ENCODE measurements at regions not wholly inside any gene's neighbourhood (a gene's known extent, or its start where the extent isn't known, plus 50 kb on each side); places are given as distances from the start of the nearest gene placed in this dataset.
A peak's percentile ranks its signal among the peaks of the same experiment; 100 is the strongest.
"Not testable (repeated sequence)": the region's sequence is repeated elsewhere in the genome, so short reads cannot be mapped to it uniquely, and the experiment has no call there.

- DNase-seq (ENCODE audit: low read depth in 1 of 2, low spot score in 1 of 2), result no peak
- no peak for TF ChIP-seq JUND (IDR thresholded peaks at IDR 0.05; ENCODE audit: low read depth)
- in situ Hi-C loops (cut with HindIII; ENCODE audit: low pct_unique_long_range_greater_than_20kb, low sequenced_read_pairs), result no loop called here
These were observed 1227.2 kb downstream of the JRKL start for GRCh38 chr11:97617031-97617430.

DNA sequence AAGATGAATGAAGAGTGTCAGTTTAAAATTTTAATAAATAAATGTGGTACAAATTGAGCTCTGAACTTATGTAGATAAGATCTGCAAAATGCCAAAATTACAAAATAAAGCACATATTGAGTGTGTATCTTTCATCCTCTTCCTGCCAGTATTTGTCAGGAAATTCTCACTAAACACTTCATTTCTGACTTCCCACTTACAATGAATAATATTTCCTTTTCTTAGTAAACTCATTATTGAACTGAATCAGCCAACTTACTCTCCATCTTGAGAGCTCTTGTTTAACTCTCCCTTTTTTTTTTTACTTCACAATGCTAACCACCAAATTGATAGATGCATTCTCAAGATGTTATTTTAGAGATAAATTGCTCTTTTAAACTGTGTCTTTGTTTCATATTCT is 1230.2 kb downstream of the JRKL start:
- in situ Hi-C loops (cut with HindIII; ENCODE audit: low pct_unique_long_range_greater_than_20kb, low sequenced_read_pairs), result no loop called here
- TF ChIP-seq JUND (IDR thresholded peaks at IDR 0.05; ENCODE audit: low read depth), result no peak
- no peak for DNase-seq (ENCODE audit: low read depth in 1 of 2, low spot score in 1 of 2)

DNA sequence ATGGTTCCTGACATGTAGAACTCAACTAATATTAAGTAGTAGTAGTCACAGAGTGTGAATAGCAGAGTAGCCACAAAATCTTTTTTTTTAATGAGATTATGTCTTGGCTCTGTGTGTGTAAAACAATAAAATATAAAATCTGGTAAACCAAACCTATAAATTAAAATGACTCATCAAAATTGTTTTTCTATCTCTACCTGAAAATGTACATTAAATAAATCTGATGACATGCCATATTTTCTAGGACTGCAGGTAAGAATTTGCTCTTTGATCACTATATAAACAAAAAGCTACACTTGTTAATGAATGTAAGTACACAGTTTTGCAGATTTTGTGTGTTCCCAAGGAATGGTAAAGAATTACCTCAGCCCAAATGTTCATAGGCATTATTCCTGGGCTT is 1231.5 kb downstream of the JRKL start:
- in situ Hi-C loops (cut with HindIII; ENCODE audit: low pct_unique_long_range_greater_than_20kb, low sequenced_read_pairs), result no loop called here
- DNase-seq (ENCODE audit: low read depth in 1 of 2, low spot score in 1 of 2), result no peak
- TF ChIP-seq JUND (IDR thresholded peaks at IDR 0.05; ENCODE audit: low read depth), result no peak

GRCh38 chr11:97622795-97623194 is 1233.0 kb downstream of the JRKL start:
- DNase-seq (ENCODE audit: low read depth in 1 of 2, low spot score in 1 of 2), result no peak
- in situ Hi-C loops (cut with HindIII; ENCODE audit: low pct_unique_long_range_greater_than_20kb, low sequenced_read_pairs), result no loop called here
- TF ChIP-seq JUND (IDR thresholded peaks at IDR 0.05; ENCODE audit: low read depth), result no peak

DNA sequence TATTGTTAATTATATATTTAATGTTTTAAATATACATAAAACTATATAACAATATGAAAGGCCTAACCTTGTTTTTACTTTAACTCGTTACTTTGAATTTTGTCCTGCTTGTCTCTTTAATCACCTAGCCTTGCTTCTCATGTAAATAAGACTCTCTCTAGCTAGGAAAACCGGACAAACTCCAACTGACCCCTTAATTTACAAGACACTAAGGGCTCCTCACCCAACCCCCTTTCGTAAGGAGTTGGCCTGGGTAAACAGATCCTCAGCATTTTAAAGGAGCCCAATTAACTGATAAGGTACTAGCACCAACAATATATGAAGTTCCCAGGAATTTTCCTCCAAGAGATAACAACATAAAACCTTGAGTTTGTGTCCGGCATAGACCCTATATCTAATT is 1246.9 kb downstream of the JRKL start:
- in situ Hi-C loops (cut with HindIII; ENCODE audit: low pct_unique_long_range_greater_than_20kb, low sequenced_read_pairs); DNase-seq (ENCODE audit: low read depth in 1 of 2, low spot score in 1 of 2): not testable (repeated sequence)

DNA sequence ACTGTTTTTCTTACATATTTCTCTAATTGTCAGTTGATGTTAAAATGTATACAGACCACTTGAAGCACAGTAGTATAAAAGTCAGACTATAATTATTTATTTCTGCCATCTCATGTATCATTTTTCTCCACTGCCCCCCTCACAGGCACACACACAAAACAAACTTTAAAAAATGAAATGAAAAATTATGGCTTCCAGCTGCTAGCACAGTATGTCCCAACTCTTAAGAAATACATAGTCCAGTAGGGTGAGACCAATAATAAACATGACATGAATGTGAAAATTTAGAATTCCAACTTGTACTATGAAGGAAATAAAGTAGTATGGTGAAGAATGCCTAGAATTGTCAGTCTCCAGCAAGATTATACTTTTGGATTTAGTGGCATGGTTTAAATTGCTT is 1247.9 kb downstream of the JRKL start:
- in situ Hi-C loops (cut with HindIII; ENCODE audit: low pct_unique_long_range_greater_than_20kb, low sequenced_read_pairs), result no loop called here
- no peak for DNase-seq (ENCODE audit: low read depth in 1 of 2, low spot score in 1 of 2)
- no peak for TF ChIP-seq JUND (IDR thresholded peaks at IDR 0.05; ENCODE audit: low read depth)

GRCh38 chr11:97638641-97639224 is 1248.9 kb downstream of the JRKL start:
- no peak for DNase-seq (ENCODE audit: low read depth in 1 of 2, low spot score in 1 of 2)
- in situ Hi-C loops (cut with HindIII; ENCODE audit: low pct_unique_long_range_greater_than_20kb, low sequenced_read_pairs), result no loop called here

DNA sequence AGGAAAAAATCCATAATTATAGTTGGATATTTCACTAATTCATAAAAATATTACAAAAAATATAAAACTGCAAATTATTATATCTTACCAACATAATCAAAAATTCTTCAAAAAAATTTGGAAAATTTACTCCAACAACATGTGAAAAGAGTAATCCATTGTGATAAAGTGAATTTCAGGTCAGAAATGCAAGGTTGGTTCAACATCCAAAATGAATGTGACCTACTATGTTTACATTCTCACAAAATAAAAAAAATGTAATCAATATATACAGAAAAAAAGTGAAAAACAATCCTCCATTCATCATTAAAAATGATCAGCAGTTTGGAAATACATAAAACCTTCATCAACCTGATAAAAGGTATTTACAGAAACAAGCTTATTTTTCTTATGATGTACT is 1252.2 kb downstream of the JRKL start:
- in situ Hi-C loops (cut with HindIII; ENCODE audit: low pct_unique_long_range_greater_than_20kb, low sequenced_read_pairs), result no loop called here
- no peak for TF ChIP-seq JUND (IDR thresholded peaks at IDR 0.05; ENCODE audit: low read depth)
- no peak for DNase-seq (ENCODE audit: low read depth in 1 of 2, low spot score in 1 of 2)

More at GRCh38 chr11:97638641-97639224, 1248.9 kb downstream of the JRKL start:
- TF ChIP-seq JUND (IDR thresholded peaks at IDR 0.05; ENCODE audit: low read depth), result no peak

DNA sequence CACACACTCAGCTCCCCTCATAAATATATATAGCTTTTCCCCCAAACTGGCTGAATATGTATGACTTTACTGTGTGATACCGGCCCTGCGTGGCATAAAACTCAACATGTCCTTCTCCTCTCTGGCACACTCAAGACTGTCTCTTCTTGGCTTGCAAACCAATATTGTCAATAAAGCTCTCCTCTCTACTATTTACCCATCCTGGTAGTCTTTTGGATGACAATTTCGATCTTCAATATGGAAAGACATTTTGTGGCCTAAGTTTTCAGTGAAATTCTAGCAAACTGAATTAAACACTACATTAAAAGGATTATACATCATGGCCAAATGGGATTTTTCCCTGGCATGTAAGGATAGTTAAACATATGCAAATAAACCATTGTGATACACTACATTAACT is 1255.9 kb downstream of the JRKL start:
- DNase-seq (ENCODE audit: low read depth in 1 of 2, low spot score in 1 of 2), result no peak
- no peak for TF ChIP-seq JUND (IDR thresholded peaks at IDR 0.05; ENCODE audit: low read depth)
- in situ Hi-C loops (cut with HindIII; ENCODE audit: low pct_unique_long_range_greater_than_20kb, low sequenced_read_pairs), result no loop called here

- in situ Hi-C loops (cut with HindIII; ENCODE audit: low pct_unique_long_range_greater_than_20kb, low sequenced_read_pairs), result no loop called here
- DNase-seq (ENCODE audit: low read depth in 1 of 2, low spot score in 1 of 2), result no peak
- TF ChIP-seq JUND (IDR thresholded peaks at IDR 0.05; ENCODE audit: low read depth), result no peak
These were observed 1266.5 kb downstream of the JRKL start for GRCh38 chr11:97656356-97656755.

DNA sequence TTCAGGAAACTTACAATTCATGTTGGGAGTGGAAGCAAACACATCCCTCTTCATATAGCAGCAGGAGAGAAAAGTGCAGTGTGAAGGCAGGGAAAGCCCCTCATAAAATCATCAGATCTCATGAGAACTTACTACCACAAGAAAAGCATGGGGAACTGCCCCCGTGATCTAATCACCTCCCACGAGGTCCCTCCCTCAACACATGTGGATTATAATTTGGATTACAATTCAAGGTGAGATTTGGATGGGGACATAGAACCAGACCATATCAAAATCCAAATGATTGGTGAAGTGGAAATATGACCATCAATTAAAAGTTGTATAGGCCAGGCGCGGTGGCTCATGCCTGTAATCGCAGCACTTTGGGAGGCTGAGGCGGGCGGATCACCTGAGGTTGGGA is 1268.0 kb downstream of the JRKL start:
- in situ Hi-C loops (cut with HindIII; ENCODE audit: low pct_unique_long_range_greater_than_20kb, low sequenced_read_pairs), result no loop called here
- no peak for DNase-seq (ENCODE audit: low read depth in 1 of 2, low spot score in 1 of 2)
- TF ChIP-seq JUND (IDR thresholded peaks at IDR 0.05; ENCODE audit: low read depth), result no peak

DNA sequence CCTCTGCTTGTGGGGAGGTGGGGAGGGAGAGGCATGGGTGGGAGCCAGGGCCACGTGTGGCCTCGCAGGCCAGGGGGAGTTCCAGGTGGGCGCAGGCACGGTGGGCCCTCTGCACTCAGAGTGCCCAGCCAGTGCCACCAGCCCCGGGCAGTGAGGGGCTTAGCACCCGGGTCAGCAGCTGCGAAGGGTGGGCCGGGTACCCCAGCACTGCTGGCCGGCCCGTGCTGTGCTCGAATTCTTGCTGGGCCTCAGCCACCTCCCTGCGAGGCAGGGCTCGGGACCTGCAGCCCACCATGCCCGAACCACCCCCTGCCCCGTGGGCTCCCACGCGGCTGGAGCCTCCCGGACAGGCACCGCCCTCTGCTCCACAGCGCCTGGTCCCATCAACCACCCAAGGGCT is 1277.2 kb downstream of the JRKL start:
- in situ Hi-C loops (cut with HindIII; ENCODE audit: low pct_unique_long_range_greater_than_20kb, low sequenced_read_pairs), result no loop called here
- TF ChIP-seq JUND (IDR thresholded peaks at IDR 0.05; ENCODE audit: low read depth), result no peak
- DNase-seq (ENCODE audit: low read depth in 1 of 2, low spot score in 1 of 2), result no peak

- no peak for TF ChIP-seq JUND (IDR thresholded peaks at IDR 0.05; ENCODE audit: low read depth)
- peak in 1 of 2 experiments; percentile 65 for DNase-seq (ENCODE audit: low read depth in 1 of 2, low spot score in 1 of 2)
- in situ Hi-C loops (cut with HindIII; ENCODE audit: low pct_unique_long_range_greater_than_20kb, low sequenced_read_pairs), result no loop called here
These were observed 1293.9 kb downstream of the JRKL start for GRCh38 chr11:97683733-97684132.

Measured in T47D (cell line).